IMR-90 (cell line): ENCODE measurements at regions not wholly inside any gene's neighbourhood (a gene's known extent, or its start where the extent isn't known, plus 50 kb on each side); places are given as distances from the start of the nearest gene placed in this dataset.

Source experiments
- ATAC-seq: fragments of 200-7000 bp; cut with Tn5 transposase; 2 replicates; pipeline ENCODE4 v1.9.1; 2020; ENCODE audit warnings: low read depth, mild to moderate bottlenecking, moderate library complexity
- BruUV-seq: library from RNA; stranded (reverse); fragments of 400-500 nt; replicated peaks from 2 replicates; lab custom pipeline; 2021; lab: Mats Ljungman, UMichigan
- CTCF ChIA-PET: fragments of 300-600 bp; formaldehyde crosslinking; extraction: SDS; loops from one replicate; lab custom pipeline; 2021; ENCODE audit warnings: antibody characterized with exemption; lab: Yijun Ruan, JAX
- POLR2A ChIA-PET: fragments of 300-600 bp; sonication (Branson Sonifier 250); formaldehyde crosslinking; loops from one replicate; lab custom pipeline; 2022; ENCODE audit warnings: antibody characterized with exemption; ENCODE audit not compliant: unreplicated experiment; lab: Charles Lee
- DNase-seq: peaks from one replicate; pipeline ENCODE4 v3.0.0; 2013
- H2AFZ ChIP-seq: replicated peaks from 2 replicates; pipeline ENCODE3; 2013; ENCODE audit warnings: low read length, mild to moderate bottlenecking; ENCODE audit not compliant: poor library complexity
- H2AK5ac ChIP-seq: 2 replicates; pipeline ENCODE4 v1.6.1; 2013; ENCODE audit warnings: low read depth, low read length, inconsistent platforms
- H2AK9ac ChIP-seq: replicated peaks from 2 replicates; pipeline ENCODE3; 2013; ENCODE audit warnings: mild to moderate bottlenecking, low read depth, low read length, moderate library complexity; ENCODE audit not compliant: poor library complexity
- H2BK120ac ChIP-seq: 2 replicates; pipeline ENCODE4 v1.6.1; 2013; ENCODE audit warnings: low read depth, low read length, inconsistent platforms
- H2BK15ac ChIP-seq: 3 replicates; pipeline ENCODE4 v1.6.1; 2013; ENCODE audit warnings: low read depth, low read length, inconsistent platforms
- H2BK20ac ChIP-seq: 2 replicates; pipeline ENCODE4 v1.6.1; 2013; ENCODE audit warnings: low read depth, mild to moderate bottlenecking, inconsistent platforms, low read length, moderate library complexity
- H2BK5ac ChIP-seq: 2 replicates; pipeline ENCODE4 v1.6.1; 2013; ENCODE audit warnings: mild to moderate bottlenecking, low read depth, low read length, inconsistent platforms; ENCODE audit not compliant: poor library complexity, severe bottlenecking
- H3K14ac ChIP-seq: replicated peaks from 2 replicates; pipeline ENCODE4 v1.6.1; 2013; ENCODE audit warnings: low read depth, low read length, inconsistent platforms
- H3K18ac ChIP-seq: 2 replicates; pipeline ENCODE4 v1.6.1; 2013; ENCODE audit warnings: low read depth, low read length, control low read depth
- H3K23ac ChIP-seq: 2 replicates; pipeline ENCODE4 v1.6.1; 2013; ENCODE audit warnings: low read depth, low read length, inconsistent platforms
- H3K27ac ChIP-seq: 2 replicates; pipeline ENCODE4 v1.5.1; 2013; ENCODE audit warnings: mild to moderate bottlenecking, control low read depth, low read length; ENCODE audit not compliant: insufficient read depth
- H3K27me3 ChIP-seq: 2 replicates; pipeline ENCODE4 v1.6.1; 2013; ENCODE audit warnings: low read length; ENCODE audit not compliant: control insufficient read depth, insufficient read depth
- H3K36me3 ChIP-seq: 2 replicates; pipeline ENCODE4 v1.6.1; 2013; ENCODE audit warnings: low read length, mixed read lengths; ENCODE audit not compliant: control insufficient read depth, insufficient read depth
- H3K4ac ChIP-seq: 2 replicates; pipeline ENCODE4 v1.6.1; 2013; ENCODE audit warnings: low read depth, low read length, inconsistent platforms
- H3K4me1 ChIP-seq: 2 replicates; pipeline ENCODE4 v1.6.1; 2013; ENCODE audit warnings: low read length, mixed read lengths; ENCODE audit not compliant: control insufficient read depth, insufficient read depth
- H3K4me2 ChIP-seq: 2 replicates; pipeline ENCODE4 v1.6.1; 2013; ENCODE audit warnings: low read depth, mild to moderate bottlenecking, control low read depth, low read length, moderate library complexity
- H3K4me3 ChIP-seq: 2 replicates; pipeline ENCODE4 v1.5.1; 2013; ENCODE audit warnings: low read depth, mild to moderate bottlenecking, control low read depth, low read length, moderate library complexity; ENCODE audit not compliant: insufficient read depth
- H3K56ac ChIP-seq: 2 replicates; pipeline ENCODE4 v1.6.1; 2013; ENCODE audit warnings: low read length, inconsistent platforms; ENCODE audit not compliant: insufficient read depth; ENCODE audit errors: extremely low read depth
- H3K79me1 ChIP-seq, 2 experiments: 2 replicates each; pipeline ENCODE4 v1.6.1; 2013; ENCODE audit warnings: low read length in 2 of 2, inconsistent platforms in 1 of 2, low read depth in 1 of 2
- H3K9ac ChIP-seq: 2 replicates; pipeline ENCODE4 v1.6.1; 2013; ENCODE audit warnings: low read depth, low read length, control low read depth
- H3K9me1 ChIP-seq: 2 replicates; pipeline ENCODE4 v1.6.1; 2013; ENCODE audit warnings: low read length, inconsistent platforms; ENCODE audit not compliant: insufficient read depth
- H3K9me3 ChIP-seq: 2 replicates; pipeline ENCODE4 v1.6.1; 2013; ENCODE audit warnings: low read length; ENCODE audit not compliant: control insufficient read depth, insufficient read depth
- H4K20me1 ChIP-seq: 2 replicates; pipeline ENCODE4 v1.6.1; 2013; ENCODE audit warnings: low read length, inconsistent platforms; ENCODE audit not compliant: insufficient read depth
- H4K5ac ChIP-seq: 2 replicates; pipeline ENCODE4 v1.6.1; 2013; ENCODE audit warnings: mild to moderate bottlenecking, low read depth, low read length, control low read depth
- H4K8ac ChIP-seq, 2 experiments: 2 replicates each; pipeline ENCODE4 v1.6.1; 2013; ENCODE audit warnings: low read depth in 2 of 2, low read length in 2 of 2, control low read depth in 1 of 2, inconsistent platforms in 1 of 2
- H4K91ac ChIP-seq: 2 replicates; pipeline ENCODE4 v1.6.1; 2013; ENCODE audit warnings: low read depth, low read length, inconsistent platforms; ENCODE audit not compliant: insufficient read depth
- RAD21 ChIP-seq: IDR thresholded peaks from 2 replicates; pipeline ENCODE4 v1.6.1; 2012; ENCODE audit warnings: low read length, improper control_type of control experiment
- RFX5 ChIP-seq: IDR thresholded peaks from 2 replicates; pipeline ENCODE4 v1.8.0; 2012; ENCODE audit warnings: low read depth, mild to moderate bottlenecking, low read length, moderate library complexity
- WGBS, 2 experiments: methylation state at CpG; one replicate each; pipeline versions ENCODE4 v1.1.5 to v1.1.7; 2013; ENCODE audit warnings: missing lambda C conversion rate in 2 of 2; ENCODE audit not compliant: insufficient read length in 1 of 2; ENCODE audit errors: extremely low coverage in 2 of 2; 5-methylcytosine and 5-hydroxymethylcytosine counted together
- dilution Hi-C: fragments of 300-500 bp; cut with HindIII; formaldehyde crosslinking; loops from one replicate; pipeline ENCODE4 v1.14.3; 2018; ENCODE audit warnings: low sequenced_read_pairs; ENCODE audit not compliant: unreplicated experiment
- in situ Hi-C: fragments of 300-500 bp; cut with MboI; formaldehyde crosslinking; loops from 3 replicates; pipeline ENCODE4 v1.14.3; 2019; ENCODE audit warnings: low sequenced_read_pairs, inconsistent platforms, mixed read lengths
- intact Hi-C: fragments of 100-400 bp; cut with micrococcal nuclease; formaldehyde crosslinking; loops from 2 replicates; pipeline ENCODE4 v1.10.0; 2022
- TF ChIP-seq, protein P1 (sequence below): conservative IDR thresholded peaks from 2 replicates; pipeline ENCODE4 v1.5.1; 2012; ENCODE audit warnings: mild to moderate bottlenecking, low read depth, low read length, improper control_type of control experiment

DNA sequence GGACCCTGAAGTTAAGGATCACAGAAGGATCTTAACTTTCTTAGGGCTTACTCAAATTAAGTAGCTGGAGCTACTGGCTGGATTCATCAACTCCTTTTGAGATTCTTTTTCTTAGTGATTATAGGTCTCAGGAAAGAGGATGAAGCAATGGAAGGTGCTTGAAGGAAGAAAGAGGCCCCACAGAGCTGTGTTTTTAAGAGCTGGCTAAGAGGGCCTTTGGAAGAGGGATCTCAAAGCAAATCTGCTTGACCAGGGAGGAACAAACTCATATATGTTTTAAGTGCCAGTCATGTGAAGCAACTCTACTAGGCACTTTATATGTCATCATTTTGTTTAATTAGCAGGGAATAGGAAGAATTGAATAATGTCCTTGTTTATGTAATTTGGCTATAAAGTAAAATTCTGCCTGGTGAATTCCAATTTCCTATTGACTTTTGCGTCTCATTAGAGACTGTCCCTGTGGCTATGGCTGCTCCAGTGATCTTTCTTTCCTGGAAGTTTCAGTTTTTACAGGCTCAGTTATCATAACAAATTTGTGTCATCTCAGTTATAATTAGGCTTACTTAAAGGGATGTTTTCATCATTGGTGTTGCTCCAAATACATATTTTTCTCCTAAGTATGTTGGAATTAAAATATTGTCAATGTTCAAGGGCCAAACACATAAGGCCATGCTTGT is 222.8 kb upstream of the CITED2 start:
- no peak overlapping the region for H2AK9ac ChIP-seq
- in situ Hi-C loops = loop anchor here (5.0 to 10.0 kb wide), 2 partner anchors 225 to 458 kb away; partner anchors contain the start of gene CITED2
- H3K36me3 ChIP-seq = no peaks in the 10 kb centered on the region
- no peaks in the 10 kb centered on the region for H4K20me1 ChIP-seq
- DNase-seq (no peak), ATAC-seq (no peak)
- no peaks in the 10 kb centered on the region for H3K9me3 ChIP-seq
- H3K9ac ChIP-seq = peak overlapping the region; percentile 49
- peaks cover 12% of the 10 kb centered on the region for H3K4me1 ChIP-seq
- H3K4me2 ChIP-seq = peak overlapping the region; percentile 37
- H4K91ac ChIP-seq = peak overlapping the region; percentile 76
- H3K4me3 ChIP-seq = no peak overlapping the region
- no peaks in the 10 kb centered on the region for H3K79me1 ChIP-seq
- BruUV-seq = TSS peak; percentile 80
- H3K9me1 ChIP-seq = no peaks in the 10 kb centered on the region
- peak overlapping the region; percentile 64; the same call in 1 of the 2 replicates for H2AK5ac ChIP-seq
- dilution Hi-C loops = no loop called here
- peak overlapping the region; percentile 11; the same call in 1 of the 2 replicates for H3K14ac ChIP-seq
- H3K27me3 ChIP-seq = no peaks in the 10 kb centered on the region
- peak overlapping the region; percentile 54 for H3K4ac ChIP-seq
- H3K56ac ChIP-seq = peak overlapping the region; percentile 53
- peak overlapping the region; percentile 58 for H2BK20ac ChIP-seq
- CTCF ChIA-PET = interaction anchor here (0.5 to 2.9 kb wide), 3 partner anchors 210 to 228 kb away, joined by 3 to 10 read pairs (median 3); no protein-coding TSS in a partner anchor
- no CpG with 5 or more reads among the region's 1 CpG for WGBS, 2 experiments
- H4K8ac ChIP-seq = peak overlapping the region; percentile 50 to 62
- peak overlapping the region; percentile 91 for H2BK5ac ChIP-seq
- H2AFZ ChIP-seq = no peak overlapping the region
- H3K23ac ChIP-seq = peak overlapping the region; percentile 5; the same call in 1 of the 2 replicates
- peak overlapping the region; percentile 55 for H2BK15ac ChIP-seq
- TF ChIP-seq RFX5 (no peak), RAD21 (no peak)
- TF ChIP-seq, protein P1, sequence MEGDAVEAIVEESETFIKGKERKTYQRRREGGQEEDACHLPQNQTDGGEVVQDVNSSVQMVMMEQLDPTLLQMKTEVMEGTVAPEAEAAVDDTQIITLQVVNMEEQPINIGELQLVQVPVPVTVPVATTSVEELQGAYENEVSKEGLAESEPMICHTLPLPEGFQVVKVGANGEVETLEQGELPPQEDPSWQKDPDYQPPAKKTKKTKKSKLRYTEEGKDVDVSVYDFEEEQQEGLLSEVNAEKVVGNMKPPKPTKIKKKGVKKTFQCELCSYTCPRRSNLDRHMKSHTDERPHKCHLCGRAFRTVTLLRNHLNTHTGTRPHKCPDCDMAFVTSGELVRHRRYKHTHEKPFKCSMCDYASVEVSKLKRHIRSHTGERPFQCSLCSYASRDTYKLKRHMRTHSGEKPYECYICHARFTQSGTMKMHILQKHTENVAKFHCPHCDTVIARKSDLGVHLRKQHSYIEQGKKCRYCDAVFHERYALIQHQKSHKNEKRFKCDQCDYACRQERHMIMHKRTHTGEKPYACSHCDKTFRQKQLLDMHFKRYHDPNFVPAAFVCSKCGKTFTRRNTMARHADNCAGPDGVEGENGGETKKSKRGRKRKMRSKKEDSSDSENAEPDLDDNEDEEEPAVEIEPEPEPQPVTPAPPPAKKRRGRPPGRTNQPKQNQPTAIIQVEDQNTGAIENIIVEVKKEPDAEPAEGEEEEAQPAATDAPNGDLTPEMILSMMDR = no peak
- intact Hi-C loops = loop anchor here (5.0 to 10.0 kb wide), 6 partner anchors 150 to 465 kb away; no protein-coding TSS in a partner anchor
- POLR2A ChIA-PET = interaction anchor here (0.6 to 2.0 kb wide), 4 partner anchors 10 to 223 kb away, joined by 4 to 12 read pairs (median 7); partner anchors contain the start of gene CITED2
- H3K18ac ChIP-seq = peak overlapping the region; percentile 97
- peak overlapping the region; percentile 95 for H3K27ac ChIP-seq
- peak overlapping the region; percentile 77 for H2BK120ac ChIP-seq
- H4K5ac ChIP-seq = peak overlapping the region; percentile 35
